Lung microvascular endothelial cell (primary cell): ENCODE measurements at regions not wholly inside any gene's neighbourhood (a gene's known extent, or its start where the extent isn't known, plus 50 kb on each side); places are given as distances from the start of the nearest gene placed in this dataset.

ENCODE experiments used
- DNase-seq, 2 donors: peaks; one replicate each; pipeline versions ENCODE4 v3.0.0 to v3.0.0-alpha.2; 2010; ENCODE audit warnings: low read depth in 2 of 2

GRCh38 chr1:5084676-5085075, 430.3 kb downstream of the AJAP1 start:
- no peak for DNase-seq

GRCh38 chr1:5067246-5067645, 412.8 kb downstream of the AJAP1 start:
- no peak for DNase-seq

GRCh38 chr1:5053744-5054143, 399.3 kb downstream of the AJAP1 start:
- no peak for DNase-seq

- DNase-seq = no peak
Measured at GRCh38 chr1:5029136-5029535, 374.7 kb downstream of the AJAP1 start.

DNA sequence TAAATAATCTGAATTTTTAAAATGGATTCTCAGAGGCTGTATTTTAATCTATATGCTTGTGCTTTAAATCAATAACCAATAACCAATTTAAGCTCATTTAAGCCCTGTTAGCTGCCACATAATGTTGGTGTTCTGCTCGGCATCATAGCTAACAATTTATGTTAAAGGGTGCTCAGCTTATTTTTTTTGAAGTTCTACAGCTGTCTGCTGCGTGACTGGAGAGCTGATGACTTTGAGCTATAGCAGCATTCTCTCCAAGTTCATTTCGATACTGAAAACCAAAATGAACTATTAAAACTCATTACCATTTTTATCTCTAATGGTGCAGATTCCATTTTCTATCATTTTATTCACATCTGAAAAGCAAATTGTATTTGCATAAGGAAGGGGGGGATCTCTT, 357.8 kb downstream of the AJAP1 start:
- DNase-seq = no peak

- no peak for DNase-seq
Measured at GRCh38 chr1:5010656-5011055, 356.2 kb downstream of the AJAP1 start.

DNA sequence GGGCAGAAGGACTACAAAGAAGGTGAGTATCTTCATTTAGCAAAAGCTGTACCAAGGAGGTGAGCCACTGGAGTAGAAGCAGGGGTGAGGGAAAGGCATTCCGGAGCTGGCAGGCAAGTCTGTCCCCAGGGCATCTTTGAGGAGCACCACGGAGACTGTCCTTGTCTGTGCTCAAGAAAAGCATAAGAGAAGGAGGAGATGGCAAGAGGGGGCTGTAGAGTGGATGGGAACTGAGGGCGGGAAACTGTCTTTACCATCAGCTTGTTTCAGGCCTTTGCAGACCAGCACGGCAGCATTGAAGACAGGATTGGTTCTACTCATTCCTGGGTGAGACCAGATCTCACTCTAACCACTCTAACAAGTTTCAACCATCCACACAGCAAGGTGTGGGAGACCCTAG, 355.8 kb downstream of the AJAP1 start:
- no peak for DNase-seq

DNA sequence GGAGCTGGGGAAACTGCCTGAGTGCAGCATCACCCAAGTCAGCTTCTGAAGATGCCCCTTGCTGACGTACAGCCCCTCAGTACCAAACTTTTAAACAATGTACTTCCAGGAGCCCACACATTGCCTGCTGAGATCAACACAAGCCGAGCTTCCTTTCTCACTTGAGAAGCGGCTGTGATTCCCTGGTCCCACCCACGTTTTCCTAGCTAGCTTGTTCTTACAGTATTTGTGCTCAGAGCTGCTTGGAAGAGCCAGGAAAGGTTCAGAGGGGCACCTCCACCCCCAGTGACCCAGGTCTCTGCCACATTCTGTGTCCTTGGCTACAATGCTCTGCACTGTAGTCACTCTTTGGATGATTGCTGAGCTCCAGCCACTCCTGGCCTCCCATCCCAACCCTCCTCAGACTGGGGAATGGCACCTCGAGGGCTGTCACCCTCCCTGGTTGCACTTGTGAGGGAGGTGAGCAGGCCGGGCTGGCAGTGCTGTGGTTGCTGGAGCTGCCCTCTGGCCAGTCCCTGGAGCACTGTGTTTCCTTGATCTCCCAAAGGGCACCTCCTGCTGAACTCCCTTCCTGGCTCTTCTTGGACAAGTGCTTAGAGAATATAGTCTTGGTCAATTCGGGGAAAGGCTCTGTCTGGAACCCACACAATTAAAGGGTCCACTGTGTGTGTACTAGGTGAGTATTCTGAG, 355.1 kb downstream of the AJAP1 start:
- DNase-seq = no peak

DNA sequence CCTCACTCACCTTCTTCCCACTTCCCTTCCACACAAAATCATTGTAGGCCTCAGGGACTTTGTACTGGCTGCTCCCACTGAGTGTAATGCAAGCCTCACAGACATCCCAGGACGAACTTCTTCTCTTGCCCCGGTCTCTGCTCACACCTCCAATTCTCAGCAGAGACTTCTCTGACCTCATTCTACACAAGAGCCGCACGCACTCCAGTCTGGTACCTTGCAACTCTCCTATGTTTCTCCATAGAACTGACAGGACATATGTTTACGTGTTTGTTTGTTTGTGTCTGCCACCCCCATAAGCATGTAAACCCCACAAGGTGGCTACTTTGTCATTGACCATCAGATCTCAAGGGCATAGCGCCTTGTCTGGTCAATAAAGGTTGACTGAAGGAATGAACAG, 350.8 kb downstream of the AJAP1 start:
- DNase-seq = no peak

GRCh38 chr1:5002676-5003075, 348.3 kb downstream of the AJAP1 start:
- no peak for DNase-seq

DNA sequence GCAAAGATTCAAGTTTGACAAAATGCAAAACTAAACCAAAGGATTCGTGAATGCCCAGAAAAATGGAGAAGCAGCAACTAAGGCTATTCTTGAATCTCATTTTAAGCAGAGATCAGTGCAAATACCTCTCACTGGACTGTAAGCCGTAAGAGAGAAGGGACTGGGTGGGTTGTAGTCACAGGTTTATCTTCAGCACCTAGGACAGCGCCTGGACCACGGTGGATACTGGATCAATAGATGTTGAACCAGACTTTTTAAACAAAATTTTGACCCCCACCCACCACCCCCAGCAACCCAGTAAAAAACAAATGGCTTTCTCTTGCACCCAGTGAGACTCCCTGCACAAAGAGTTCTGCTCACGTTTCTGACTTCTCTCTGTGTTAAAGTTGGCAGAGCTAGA, 347.1 kb downstream of the AJAP1 start:
- DNase-seq = no peak

- no peak for DNase-seq
Measured at GRCh38 chr1:4986306-4986705, 331.9 kb downstream of the AJAP1 start.

DNA sequence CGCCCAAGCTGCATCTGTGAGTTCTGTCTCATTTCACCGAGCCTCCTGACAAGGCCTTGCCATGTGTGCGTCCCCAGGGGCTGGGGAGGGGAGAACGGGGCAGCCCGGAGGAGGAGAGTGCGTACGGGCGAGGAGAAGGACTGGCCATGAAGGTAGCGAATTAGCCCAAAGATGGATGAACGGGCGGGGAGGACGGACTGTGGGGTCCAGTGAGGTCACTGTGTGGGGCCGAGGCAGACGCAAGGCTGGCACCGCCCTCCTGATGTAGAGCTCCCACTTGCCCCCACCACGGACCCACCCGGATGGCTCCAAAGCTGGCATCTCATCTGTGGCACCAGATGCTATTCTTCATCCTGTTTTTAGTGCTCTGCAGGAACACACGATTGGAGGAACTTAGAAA, 330.4 kb downstream of the AJAP1 start:
- DNase-seq = no peak

DNA sequence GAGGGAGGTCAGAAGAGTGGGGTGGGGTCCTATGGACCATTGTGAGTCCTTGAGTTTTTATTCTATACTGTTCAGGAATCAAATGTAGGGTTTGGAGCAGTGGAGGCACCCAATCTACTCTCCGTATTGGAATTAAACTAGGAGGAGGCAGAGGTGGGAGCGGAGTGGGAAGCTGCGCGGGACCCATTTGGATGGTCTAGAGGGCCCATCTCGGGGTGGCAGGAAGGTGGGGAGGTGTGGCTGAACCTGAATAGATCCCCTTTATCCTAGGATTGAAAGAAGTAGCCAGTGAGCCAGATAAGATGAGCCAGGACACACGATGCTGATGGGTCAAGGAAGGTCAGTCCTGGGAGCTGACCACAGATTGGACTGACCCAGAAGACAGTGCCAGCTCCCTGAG, 325.8 kb downstream of the AJAP1 start:
- DNase-seq = no peak

DNA sequence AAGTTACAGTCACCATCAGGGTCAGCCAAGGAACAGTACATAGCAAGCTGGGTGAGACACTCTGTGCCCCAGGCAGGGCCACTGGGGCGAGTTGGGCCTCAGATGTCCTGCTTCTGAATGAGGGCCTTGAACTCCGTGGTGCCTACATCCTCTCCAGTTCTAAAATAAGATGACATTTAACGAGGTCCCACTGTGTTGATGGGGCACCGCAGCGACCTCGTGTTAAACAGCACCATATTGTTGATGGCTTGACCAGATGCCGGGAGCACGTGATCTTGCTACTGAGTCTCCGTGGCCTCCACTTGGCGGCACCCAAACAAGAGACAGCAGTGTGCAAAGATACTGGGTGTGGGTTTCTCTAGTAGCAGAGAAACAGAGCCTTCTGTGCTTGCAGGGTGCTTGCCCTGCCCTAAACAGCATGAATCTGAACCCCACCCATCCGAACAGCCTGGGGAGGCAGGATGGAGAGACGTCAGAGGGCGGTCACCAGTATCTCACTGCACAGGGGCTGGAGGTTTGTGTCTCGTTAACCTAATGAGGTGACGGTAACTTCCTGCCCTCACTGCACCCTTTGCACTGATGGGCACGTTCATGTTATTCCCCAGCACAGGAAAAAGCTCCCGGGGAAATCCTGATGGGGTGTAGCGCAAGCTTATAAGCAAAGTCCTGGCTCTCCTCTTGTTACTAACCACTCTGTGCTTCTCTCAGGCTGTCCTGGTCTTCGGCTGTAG, 324.4 kb downstream of the AJAP1 start:
- no peak for DNase-seq

DNA sequence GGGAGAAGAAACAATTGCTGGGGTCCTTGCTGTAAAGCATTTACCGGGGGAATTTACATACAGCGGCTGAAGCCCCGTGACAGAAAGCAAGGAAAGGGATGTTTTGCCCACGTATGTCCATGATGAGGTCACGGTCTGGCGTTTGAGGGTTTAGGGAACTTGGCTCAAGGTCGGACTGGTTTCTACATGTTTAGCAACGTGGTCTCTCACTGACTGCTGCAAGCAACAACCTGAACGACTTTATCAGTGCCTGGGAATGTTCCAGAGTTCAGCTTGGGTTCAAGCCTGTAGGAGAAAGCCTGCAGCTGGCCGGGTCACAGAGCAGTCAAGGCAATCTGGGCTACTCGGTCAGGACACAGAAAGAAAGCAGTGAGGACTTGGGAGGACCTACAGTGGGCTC, 323.3 kb downstream of the AJAP1 start:
- no peak for DNase-seq

- no peak for DNase-seq
Measured at GRCh38 chr1:4976859-4977440, 322.5 kb downstream of the AJAP1 start.

DNA sequence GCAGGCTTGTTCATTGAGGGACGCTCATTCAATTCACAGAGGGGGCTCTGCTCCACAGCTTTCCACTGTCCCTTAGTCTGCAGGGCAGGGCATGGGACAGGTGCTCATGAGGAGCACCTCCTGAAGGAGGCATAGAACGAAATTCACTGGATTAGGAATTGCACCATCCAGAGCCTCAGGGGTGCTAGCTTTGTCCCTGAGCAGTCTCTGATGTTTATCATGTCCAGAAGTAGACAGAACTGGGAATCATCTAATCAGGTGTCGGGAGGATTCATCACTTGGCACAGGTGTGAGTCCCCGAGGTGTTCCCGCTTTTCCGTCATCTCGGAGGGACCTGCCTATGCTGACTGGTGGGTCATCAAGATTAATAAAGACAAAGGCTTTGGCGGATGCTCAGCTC, 321.4 kb downstream of the AJAP1 start:
- DNase-seq = no peak

- no peak for DNase-seq
Measured at GRCh38 chr1:4974981-4975685, 320.7 kb downstream of the AJAP1 start.

- no peak for DNase-seq
Measured at GRCh38 chr1:4973341-4973740, 318.9 kb downstream of the AJAP1 start.

- no peak for DNase-seq
Measured at GRCh38 chr1:4972761-4973320, 318.4 kb downstream of the AJAP1 start.

- no peak for DNase-seq
Measured at GRCh38 chr1:4971666-4972065, 317.3 kb downstream of the AJAP1 start.
